NCI-H526 (cell line): ENCODE measurements at regions not wholly inside any gene's neighbourhood (a gene's known extent, or its start where the extent isn't known, plus 50 kb on each side); places are given as distances from the start of the nearest gene placed in this dataset.
"Not testable (repeated sequence)": the region's sequence is repeated elsewhere in the genome, so short reads cannot be mapped to it uniquely, and the experiment has no call there.

Experiments used
- DNase-seq, 2 experiments: peaks; one replicate each; lab custom pipeline; 2025; lab: John Stamatoyannopoulos, UW

- DNase-seq = no peak
These were observed 306.9 kb downstream of the BCL11A start for GRCh38 chr2:60246583-60246982.

GRCh38 chr2:60234274-60234986 is 319.0 kb downstream of the BCL11A start:
- no peak for DNase-seq

- no peak for DNase-seq
These were observed 322.9 kb downstream of the BCL11A start for GRCh38 chr2:60230596-60230995.

GRCh38 chr2:60230037-60230436 is 323.4 kb downstream of the BCL11A start:
- DNase-seq = no peak

GRCh38 chr2:60226943-60227342 is 326.5 kb downstream of the BCL11A start:
- DNase-seq = peak; percentile 69 to 70

- DNase-seq = no peak
These were observed 327.3 kb downstream of the BCL11A start for GRCh38 chr2:60226191-60226590.

GRCh38 chr2:60223859-60224258 is 329.6 kb downstream of the BCL11A start:
- no peak for DNase-seq

GRCh38 chr2:60221098-60221497 is 332.4 kb downstream of the BCL11A start:
- DNase-seq = no peak

- no peak for DNase-seq
These were observed 333.9 kb downstream of the BCL11A start for GRCh38 chr2:60219536-60219935.

GRCh38 chr2:60216452-60216995 is 336.9 kb downstream of the BCL11A start:
- DNase-seq = no peak

GRCh38 chr2:60215386-60215901 is 338.0 kb downstream of the BCL11A start:
- DNase-seq = no peak

- DNase-seq = no peak
These were observed 338.9 kb downstream of the BCL11A start for GRCh38 chr2:60214626-60214875.

- peak in 1 of 2 experiments; percentile 58 for DNase-seq
These were observed 339.4 kb downstream of the BCL11A start for GRCh38 chr2:60213865-60214625.

- DNase-seq = peak; percentile 26 to 42
These were observed 341.1 kb downstream of the BCL11A start for GRCh38 chr2:60212181-60212945.

GRCh38 chr2:60189006-60189405 is 364.4 kb downstream of the BCL11A start:
- DNase-seq = not testable (repeated sequence)

GRCh38 chr2:60175290-60175689 is 378.2 kb downstream of the BCL11A start:
- DNase-seq = no peak

GRCh38 chr2:60174146-60174545 is 379.3 kb downstream of the BCL11A start:
- no peak for DNase-seq

- no peak for DNase-seq
These were observed 380.7 kb downstream of the BCL11A start for GRCh38 chr2:60172801-60173200.

GRCh38 chr2:60170272-60170671 is 383.2 kb downstream of the BCL11A start:
- DNase-seq = no peak

- no peak for DNase-seq
These were observed 385.2 kb downstream of the BCL11A start for GRCh38 chr2:60168247-60168646.

GRCh38 chr2:60167089-60167488 is 386.4 kb downstream of the BCL11A start:
- DNase-seq = no peak

- DNase-seq = no peak
These were observed 389.8 kb downstream of the BCL11A start for GRCh38 chr2:60163691-60164090.
